Panc1 (cell line): ENCODE measurements at regions not wholly inside any gene's neighbourhood (a gene's known extent, or its start where the extent isn't known, plus 50 kb on each side); places are given as distances from the start of the nearest gene placed in this dataset.

ENCODE experiments used
- POLR2AphosphoS5 ChIP-seq: IDR thresholded peaks from 2 replicates; pipeline ENCODE4 v1.6.1; 2012; ENCODE audit warnings: mild to moderate bottlenecking, low read depth, low read length, moderate library complexity
- TF ChIP-seq, protein P1 (sequence below): fragments of 450-650 bp; IDR thresholded peaks from 2 replicates; pipeline ENCODE4 v1.5.1; 2017; ENCODE audit warnings: mild to moderate bottlenecking
- TF ChIP-seq, protein P2 (sequence below), 2 experiments: IDR thresholded peaks; 2 replicates each; pipeline ENCODE4 v1.6.1; 2011 to 2012; ENCODE audit warnings: low read depth in 2 of 2, control low read depth in 1 of 2, low read length in 1 of 2, mild to moderate bottlenecking in 1 of 2, moderate library complexity in 1 of 2; ENCODE audit not compliant: insufficient read depth in 1 of 2

DNA sequence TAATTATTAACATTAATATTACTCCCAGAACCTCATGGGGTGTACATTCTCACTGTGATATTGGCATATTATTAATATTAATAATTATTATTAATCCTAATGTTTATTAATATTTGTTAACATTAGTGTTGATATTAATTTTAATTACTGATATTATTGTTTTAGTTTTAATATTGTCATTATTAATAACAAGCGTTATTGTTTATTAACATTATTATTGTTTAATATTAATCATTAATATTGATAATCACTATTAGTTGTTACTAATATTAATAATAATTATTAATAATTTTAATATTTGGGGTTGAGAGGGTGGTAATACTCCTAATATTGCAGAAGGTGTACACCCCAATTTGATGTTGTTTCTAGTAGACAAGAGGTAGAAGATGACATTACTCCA is 193.1 kb upstream of the XIRP2 start:
- TF ChIP-seq, protein P1, sequence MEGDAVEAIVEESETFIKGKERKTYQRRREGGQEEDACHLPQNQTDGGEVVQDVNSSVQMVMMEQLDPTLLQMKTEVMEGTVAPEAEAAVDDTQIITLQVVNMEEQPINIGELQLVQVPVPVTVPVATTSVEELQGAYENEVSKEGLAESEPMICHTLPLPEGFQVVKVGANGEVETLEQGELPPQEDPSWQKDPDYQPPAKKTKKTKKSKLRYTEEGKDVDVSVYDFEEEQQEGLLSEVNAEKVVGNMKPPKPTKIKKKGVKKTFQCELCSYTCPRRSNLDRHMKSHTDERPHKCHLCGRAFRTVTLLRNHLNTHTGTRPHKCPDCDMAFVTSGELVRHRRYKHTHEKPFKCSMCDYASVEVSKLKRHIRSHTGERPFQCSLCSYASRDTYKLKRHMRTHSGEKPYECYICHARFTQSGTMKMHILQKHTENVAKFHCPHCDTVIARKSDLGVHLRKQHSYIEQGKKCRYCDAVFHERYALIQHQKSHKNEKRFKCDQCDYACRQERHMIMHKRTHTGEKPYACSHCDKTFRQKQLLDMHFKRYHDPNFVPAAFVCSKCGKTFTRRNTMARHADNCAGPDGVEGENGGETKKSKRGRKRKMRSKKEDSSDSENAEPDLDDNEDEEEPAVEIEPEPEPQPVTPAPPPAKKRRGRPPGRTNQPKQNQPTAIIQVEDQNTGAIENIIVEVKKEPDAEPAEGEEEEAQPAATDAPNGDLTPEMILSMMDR, result no peak
- TF ChIP-seq, protein P2, sequence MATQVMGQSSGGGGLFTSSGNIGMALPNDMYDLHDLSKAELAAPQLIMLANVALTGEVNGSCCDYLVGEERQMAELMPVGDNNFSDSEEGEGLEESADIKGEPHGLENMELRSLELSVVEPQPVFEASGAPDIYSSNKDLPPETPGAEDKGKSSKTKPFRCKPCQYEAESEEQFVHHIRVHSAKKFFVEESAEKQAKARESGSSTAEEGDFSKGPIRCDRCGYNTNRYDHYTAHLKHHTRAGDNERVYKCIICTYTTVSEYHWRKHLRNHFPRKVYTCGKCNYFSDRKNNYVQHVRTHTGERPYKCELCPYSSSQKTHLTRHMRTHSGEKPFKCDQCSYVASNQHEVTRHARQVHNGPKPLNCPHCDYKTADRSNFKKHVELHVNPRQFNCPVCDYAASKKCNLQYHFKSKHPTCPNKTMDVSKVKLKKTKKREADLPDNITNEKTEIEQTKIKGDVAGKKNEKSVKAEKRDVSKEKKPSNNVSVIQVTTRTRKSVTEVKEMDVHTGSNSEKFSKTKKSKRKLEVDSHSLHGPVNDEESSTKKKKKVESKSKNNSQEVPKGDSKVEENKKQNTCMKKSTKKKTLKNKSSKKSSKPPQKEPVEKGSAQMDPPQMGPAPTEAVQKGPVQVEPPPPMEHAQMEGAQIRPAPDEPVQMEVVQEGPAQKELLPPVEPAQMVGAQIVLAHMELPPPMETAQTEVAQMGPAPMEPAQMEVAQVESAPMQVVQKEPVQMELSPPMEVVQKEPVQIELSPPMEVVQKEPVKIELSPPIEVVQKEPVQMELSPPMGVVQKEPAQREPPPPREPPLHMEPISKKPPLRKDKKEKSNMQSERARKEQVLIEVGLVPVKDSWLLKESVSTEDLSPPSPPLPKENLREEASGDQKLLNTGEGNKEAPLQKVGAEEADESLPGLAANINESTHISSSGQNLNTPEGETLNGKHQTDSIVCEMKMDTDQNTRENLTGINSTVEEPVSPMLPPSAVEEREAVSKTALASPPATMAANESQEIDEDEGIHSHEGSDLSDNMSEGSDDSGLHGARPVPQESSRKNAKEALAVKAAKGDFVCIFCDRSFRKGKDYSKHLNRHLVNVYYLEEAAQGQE (IDR thresholded peaks at IDR 0.05; ENCODE audit: insufficient read depth in 1 of 2, low read depth in 2 of 2, low read length in 1 of 2), result no peak
- TF ChIP-seq POLR2AphosphoS5, result no peak
